Ovary (tissue), 7 donors: ENCODE measurements at regions not wholly inside any gene's neighbourhood (a gene's known extent, or its start where the extent isn't known, plus 50 kb on each side); places are given as distances from the start of the nearest gene placed in this dataset.

ENCODE experiments used
- DNase-seq, 5 donors: peaks; one replicate each; pipeline ENCODE4 v3.0.0-alpha.2; 2019 to 2020
- H3K27ac ChIP-seq, 2 donors: fragments of 200-600 bp; one replicate each; pipeline versions ENCODE4 v1.5.1 to v1.8.0; 2019 to 2022
- H3K27me3 ChIP-seq: fragments of 200-600 bp; one replicate; pipeline ENCODE4 v1.8.0; 2022
- H3K36me3 ChIP-seq: fragments of 200-600 bp; sonication (generic); one replicate; pipeline ENCODE4 v1.5.1; 2019
- H3K4me1 ChIP-seq: one replicate; pipeline ENCODE4 v1.8.1; 2013; ENCODE audit warnings: mild to moderate bottlenecking, moderate library complexity; ENCODE audit not compliant: insufficient read depth
- H3K4me3 ChIP-seq: fragments of 200-600 bp; sonication (generic); one replicate; pipeline ENCODE4 v1.5.1; 2017
- H3K9me3 ChIP-seq, 2 donors: fragments of 200-600 bp in 1 of 2; sonication (generic) in 1 of 2; one replicate each; pipeline versions ENCODE4 v1.5.1 to v1.8.1; 2013 to 2019; ENCODE audit warnings: mild to moderate bottlenecking in 1 of 2, moderate library complexity in 1 of 2
- CTCF ChIP-seq, 3 donors: fragments of 450-650 bp in 2 of 3; fragments of 200-600 bp in 1 of 3; IDR thresholded peaks; one replicate each; pipeline versions ENCODE4 v1.5.1 to v1.8.0; 2016 to 2022; ENCODE audit warnings: antibody characterized with exemption in 3 of 3, mild to moderate bottlenecking in 1 of 3
- EP300 ChIP-seq: sonication (generic); formaldehyde crosslinking; IDR thresholded peaks from one replicate; pipeline ENCODE4 v1.6.1; 2017; ENCODE audit warnings: antibody characterized with exemption
- POLR2A ChIP-seq: fragments of 450-650 bp; IDR thresholded peaks from one replicate; pipeline ENCODE4 v1.6.1; 2017; ENCODE audit warnings: antibody characterized with exemption, mild to moderate bottlenecking, moderate library complexity
- WGBS, 3 donors: extraction: QIAGEN DNeasy Blood & Tissue Kit in 1 of 3; methylation state at CpG; one replicate each; pipeline versions ENCODE4 v1.1.5 to v1.1.7; 2013 to 2017; 5-methylcytosine and 5-hydroxymethylcytosine counted together
- intact Hi-C, 4 donors: fragments of 100-400 bp; cut with DNase I; formaldehyde crosslinking; loops; one replicate each; pipeline versions ENCODE4 v1.11.0 to v1.15.1; 2022 to 2023
- donor health status: DM: no; HTN: no; CAD: no; lungs with moderate emphysema.
- donor health status: DM: no; HTN: no; CAD: no.
- donor health status: Bipolar disorder and iron deficiency.
- donor health status: DM: no; HTN: no; CAD: no.
- donor health status: DM: yes; HTN: yes; CAD: no.

GRCh38 chr9:129405827-129406213 is 215.1 kb downstream of the C9orf50 start:
- Histone ChIP-seq H3K4me3 (no peak overlapping the region), H3K27me3 (no peaks in the 10 kb centered on the region), H3K36me3 (no peaks in the 10 kb centered on the region), H3K4me1 (peaks cover 16% of the 10 kb centered on the region), H3K27ac (no peak overlapping the region), H3K9me3 (no peaks in the 10 kb centered on the region)
- TF ChIP-seq POLR2A (no peak), EP300 (no peak), CTCF (IDR thresholded peaks at IDR 0.05) (no peak)
- DNase-seq: peak in 1 of 5 donors; percentile 19
- intact Hi-C loops: no loop called here
- WGBS, 3 donors: 86 to 94% (median 87%) methylated on average over 6 of the region's 6 CpGs

GRCh38 chr9:129405089-129405826 is 215.6 kb downstream of the C9orf50 start:
- no peaks in the 10 kb centered on the region for H3K27me3 ChIP-seq
- H3K27ac ChIP-seq: no peak overlapping the region
- WGBS, 3 donors: 50 to 55% (median 53%) methylated on average over 13 of the region's 13 CpGs
- H3K9me3 ChIP-seq: no peaks in the 10 kb centered on the region
- peak in 2 of 5 donors; percentile 29 to 42 for DNase-seq
- H3K4me3 ChIP-seq: no peak overlapping the region
- no peak for TF ChIP-seq EP300
- no peak for TF ChIP-seq POLR2A
- TF ChIP-seq CTCF (IDR thresholded peaks at IDR 0.05): no peak
- intact Hi-C loops: no loop called here
- no peaks in the 10 kb centered on the region for H3K36me3 ChIP-seq
- peaks cover 16% of the 10 kb centered on the region for H3K4me1 ChIP-seq

- TF ChIP-seq EP300: no peak
- no peak for TF ChIP-seq POLR2A
- no peak for TF ChIP-seq CTCF (IDR thresholded peaks at IDR 0.05)
- H3K4me3 ChIP-seq: no peak overlapping the region
- peak in 2 of 5 donors; percentile 28 to 35 for DNase-seq
- no peaks in the 10 kb centered on the region for H3K36me3 ChIP-seq
- no peaks in the 10 kb centered on the region for H3K27me3 ChIP-seq
- H3K4me1 ChIP-seq: peaks cover 16% of the 10 kb centered on the region
- WGBS, 3 donors: 76 to 96% (median 82%) methylated on average over 4 to 8 of the region's 8 CpGs
- no peak overlapping the region for H3K27ac ChIP-seq
- intact Hi-C loops: loop anchor here in 1 of 4 donors (5.0 kb wide), 1 partner anchor 227 kb away; the partner anchor contains the start of gene IER5L
- no peaks in the 10 kb centered on the region for H3K9me3 ChIP-seq
Measured at GRCh38 chr9:129404621-129405020, 216.3 kb downstream of the C9orf50 start.

GRCh38 chr9:129403779-129404620 is 216.9 kb downstream of the C9orf50 start:
- H3K27ac ChIP-seq: no peak overlapping the region
- TF ChIP-seq CTCF (IDR thresholded peaks at IDR 0.05) (no peak), EP300 (no peak), POLR2A (no peak)
- intact Hi-C loops: loop anchor here in 1 of 4 donors (5.0 kb wide), 1 partner anchor 227 kb away; the partner anchor contains the start of gene IER5L
- no peaks in the 10 kb centered on the region for H3K36me3 ChIP-seq
- peak in 2 of 5 donors; percentile 29 to 36 for DNase-seq
- H3K9me3 ChIP-seq: no peaks in the 10 kb centered on the region
- H3K27me3 ChIP-seq: no peaks in the 10 kb centered on the region
- peaks cover 16% of the 10 kb centered on the region for H3K4me1 ChIP-seq
- H3K4me3 ChIP-seq: no peak overlapping the region
- WGBS, 3 donors: 86 to 96% (median 87%) methylated on average over 8 to 10 of the region's 10 CpGs
